Body of pancreas (tissue), 4 donors: ENCODE measurements at regions not wholly inside any gene's neighbourhood (a gene's known extent, or its start where the extent isn't known, plus 50 kb on each side); places are given as distances from the start of the nearest gene placed in this dataset.

Experiments
- CTCF ChIP-seq, 7 experiments: fragments of 450-650 bp in 4 of 7; fragments of 200-600 bp in 3 of 7; sonication (generic) in 3 of 7; IDR thresholded peaks; one replicate each; pipeline ENCODE4 v1.5.1; 2016 to 2019; ENCODE audit warnings: antibody characterized with exemption in 7 of 7
- POLR2A ChIP-seq, 3 donors: fragments of 450-650 bp; IDR thresholded peaks; one replicate each; pipeline ENCODE4 v1.6.1; 2016; ENCODE audit warnings: antibody characterized with exemption in 3 of 3, mild to moderate bottlenecking in 2 of 3

DNA sequence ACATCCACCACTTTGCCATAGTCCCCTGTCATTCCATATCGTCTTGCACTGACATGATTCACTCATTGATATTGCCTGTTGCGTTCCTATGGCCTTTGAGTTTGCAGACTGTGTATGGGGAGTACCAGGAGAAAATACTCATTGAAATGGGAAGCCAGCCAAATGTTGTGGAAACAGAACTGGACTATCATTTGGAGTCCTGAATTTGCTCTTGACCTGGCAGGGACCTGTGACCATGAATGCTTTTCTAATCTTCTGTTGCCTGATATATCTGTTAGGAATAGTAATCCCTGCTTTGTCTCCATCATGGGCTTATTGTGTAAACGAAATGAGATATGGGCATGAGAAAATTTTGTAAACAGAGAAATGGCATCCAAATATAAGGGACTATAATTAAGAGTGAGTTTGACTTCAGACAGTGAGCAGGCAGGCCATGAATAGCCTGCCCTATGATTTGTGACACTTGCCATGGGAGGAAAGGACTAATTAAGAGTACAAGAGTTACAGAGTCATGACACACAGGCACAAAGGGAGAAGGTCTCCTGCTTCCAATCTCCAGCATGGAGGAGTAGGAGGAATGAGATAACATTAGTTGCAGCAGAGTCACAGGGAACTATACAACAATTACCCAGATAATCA lies 572.9 kb upstream of the SGCD start:
- TF ChIP-seq CTCF (IDR thresholded peaks at IDR 0.05) (no peak), POLR2A (IDR thresholded peaks at IDR 0.05) (no peak)
